Activated CD4-positive, alpha-beta T cell treated with anti-CD3 and anti-CD28 coated beads, Interleukin-2, amount 10 ng/mL, durations not matched to agents 7 days and 5 days (primary cell): ENCODE measurements at regions not wholly inside any gene's neighbourhood (a gene's known extent, or its start where the extent isn't known, plus 50 kb on each side); places are given as distances from the start of the nearest gene placed in this dataset.

Experiments used
- CTCF ChIA-PET: fragments of 350-600 bp; sonication (Branson Sonifier 250); formaldehyde crosslinking; loops from one replicate; lab custom pipeline; 2021; ENCODE audit warnings: antibody characterized with exemption; lab: Charles Lee
- POLR2A ChIA-PET: fragments of 350-600 bp; sonication (Branson Sonifier 250); formaldehyde crosslinking; loops from one replicate; lab custom pipeline; 2021; ENCODE audit warnings: antibody characterized with exemption; lab: Charles Lee
- DNase-seq: peaks from one replicate; pipeline ENCODE4 v3.0.0-alpha.2; 2020
- H3K27ac Mint-ChIP-seq: one replicate; pipeline ENCODE4 v1.8.0; 2021; ENCODE audit warnings: mild to moderate bottlenecking, moderate library complexity, mixed read lengths
- H3K27me3 Mint-ChIP-seq: one replicate; pipeline ENCODE4 v1.8.0; 2021; ENCODE audit warnings: mixed read lengths
- H3K36me3 Mint-ChIP-seq: one replicate; pipeline ENCODE4 v1.8.0; 2021; ENCODE audit warnings: low read depth, mixed read lengths
- H3K4me1 Mint-ChIP-seq: one replicate; pipeline ENCODE4 v1.8.0; 2021; ENCODE audit warnings: mixed read lengths
- H3K4me3 Mint-ChIP-seq: one replicate; pipeline ENCODE4 v1.8.0; 2021; ENCODE audit warnings: mild to moderate bottlenecking, moderate library complexity, mixed read lengths
- H3K9me3 Mint-ChIP-seq: one replicate; pipeline ENCODE4 v1.8.0; 2021; ENCODE audit warnings: mixed read lengths

GRCh38 chr9:14529629-14530028 lies 163.6 kb downstream of the ZDHHC21 start:
- DNase-seq, result no peak
- H3K4me1 Mint-ChIP-seq, result no peaks in the 10 kb centered on the region
- ChIA-PET CTCF (no interaction called here), POLR2A (no interaction called here)
- no peak overlapping the region for H3K27ac Mint-ChIP-seq
- H3K36me3 Mint-ChIP-seq, result no peaks in the 10 kb centered on the region
- no peaks in the 10 kb centered on the region for H3K9me3 Mint-ChIP-seq
- H3K4me3 Mint-ChIP-seq, result no peak overlapping the region
- peaks cover 10% of the 10 kb centered on the region for H3K27me3 Mint-ChIP-seq

- H3K4me3 Mint-ChIP-seq, result no peak overlapping the region
- H3K27me3 Mint-ChIP-seq, result peaks cover 10% of the 10 kb centered on the region
- no peak overlapping the region for H3K27ac Mint-ChIP-seq
- no peaks in the 10 kb centered on the region for H3K9me3 Mint-ChIP-seq
- POLR2A ChIA-PET, result no interaction called here
- H3K4me1 Mint-ChIP-seq, result no peaks in the 10 kb centered on the region
- CTCF ChIA-PET, result no interaction called here
- no peaks in the 10 kb centered on the region for H3K36me3 Mint-ChIP-seq
- no peak for DNase-seq
Observed at GRCh38 chr9:14529054-14529453, 164.2 kb downstream of the ZDHHC21 start.

GRCh38 chr9:14526504-14526903 lies 166.7 kb downstream of the ZDHHC21 start:
- Mint-ChIP-seq H3K4me3 (no peak overlapping the region), H3K9me3 (no peaks in the 10 kb centered on the region), H3K36me3 (no peaks in the 10 kb centered on the region), H3K27ac (no peak overlapping the region), H3K4me1 (no peaks in the 10 kb centered on the region), H3K27me3 (peaks cover 7% of the 10 kb centered on the region)
- DNase-seq, result no peak
- POLR2A ChIA-PET, result no interaction called here
- CTCF ChIA-PET, result no interaction called here

GRCh38 chr9:14525856-14526255 lies 167.4 kb downstream of the ZDHHC21 start:
- CTCF ChIA-PET, result no interaction called here
- no peak for DNase-seq
- Mint-ChIP-seq H3K4me1 (no peaks in the 10 kb centered on the region), H3K36me3 (no peaks in the 10 kb centered on the region), H3K9me3 (no peaks in the 10 kb centered on the region), H3K27me3 (peaks cover 7% of the 10 kb centered on the region), H3K27ac (no peak overlapping the region), H3K4me3 (no peak overlapping the region)
- POLR2A ChIA-PET, result no interaction called here

- peaks cover 6% of the 10 kb centered on the region for H3K27me3 Mint-ChIP-seq
- DNase-seq, result no peak
- H3K9me3 Mint-ChIP-seq, result no peaks in the 10 kb centered on the region
- ChIA-PET POLR2A (no interaction called here), CTCF (no interaction called here)
- no peaks in the 10 kb centered on the region for H3K4me1 Mint-ChIP-seq
- no peaks in the 10 kb centered on the region for H3K36me3 Mint-ChIP-seq
- H3K27ac Mint-ChIP-seq, result no peak overlapping the region
- no peak overlapping the region for H3K4me3 Mint-ChIP-seq
Observed at GRCh38 chr9:14524873-14525515, 168.2 kb downstream of the ZDHHC21 start.

- ChIA-PET POLR2A (no interaction called here), CTCF (interaction anchor here (0.8 kb wide), 1 partner anchor 361 kb away, joined by 3 read pairs; no protein-coding TSS in a partner anchor)
- Mint-ChIP-seq H3K27ac (no peak overlapping the region), H3K4me1 (no peaks in the 10 kb centered on the region), H3K4me3 (no peak overlapping the region), H3K27me3 (peaks cover 3% of the 10 kb centered on the region), H3K36me3 (no peaks in the 10 kb centered on the region), H3K9me3 (no peaks in the 10 kb centered on the region)
- no peak for DNase-seq
Observed at GRCh38 chr9:14523545-14523944, 169.7 kb downstream of the ZDHHC21 start.

GRCh38 chr9:14522627-14523379 lies 170.4 kb downstream of the ZDHHC21 start:
- H3K27me3 Mint-ChIP-seq, result peaks cover 2% of the 10 kb centered on the region
- no peaks in the 10 kb centered on the region for H3K4me1 Mint-ChIP-seq
- DNase-seq, result no peak
- H3K4me3 Mint-ChIP-seq, result no peak overlapping the region
- no peaks in the 10 kb centered on the region for H3K9me3 Mint-ChIP-seq
- ChIA-PET CTCF (interaction anchor here (0.8 kb wide), 1 partner anchor 362 kb away, joined by 3 read pairs; no protein-coding TSS in a partner anchor), POLR2A (no interaction called here)
- H3K36me3 Mint-ChIP-seq, result no peaks in the 10 kb centered on the region
- H3K27ac Mint-ChIP-seq, result no peak overlapping the region

GRCh38 chr9:14520341-14520740 lies 172.9 kb downstream of the ZDHHC21 start:
- Mint-ChIP-seq H3K9me3 (no peaks in the 10 kb centered on the region), H3K4me1 (no peaks in the 10 kb centered on the region), H3K27ac (no peak overlapping the region), H3K36me3 (no peaks in the 10 kb centered on the region), H3K27me3 (peaks cover 2% of the 10 kb centered on the region), H3K4me3 (no peak overlapping the region)
- no peak for DNase-seq
- CTCF ChIA-PET, result no interaction called here
- POLR2A ChIA-PET, result no interaction called here

- no peak for DNase-seq
- CTCF ChIA-PET, result no interaction called here
- Mint-ChIP-seq H3K36me3 (no peaks in the 10 kb centered on the region), H3K4me3 (no peak overlapping the region), H3K4me1 (no peaks in the 10 kb centered on the region), H3K9me3 (no peaks in the 10 kb centered on the region), H3K27me3 (peaks cover 2% of the 10 kb centered on the region), H3K27ac (no peak overlapping the region)
- POLR2A ChIA-PET, result no interaction called here
Observed at GRCh38 chr9:14517154-14517906, 175.9 kb downstream of the ZDHHC21 start.

- no peaks in the 10 kb centered on the region for H3K36me3 Mint-ChIP-seq
- H3K27me3 Mint-ChIP-seq, result peaks cover 2% of the 10 kb centered on the region
- H3K9me3 Mint-ChIP-seq, result no peaks in the 10 kb centered on the region
- no peak overlapping the region for H3K27ac Mint-ChIP-seq
- CTCF ChIA-PET, result no interaction called here
- no peak for DNase-seq
- no peak overlapping the region for H3K4me3 Mint-ChIP-seq
- H3K4me1 Mint-ChIP-seq, result no peaks in the 10 kb centered on the region
- POLR2A ChIA-PET, result no interaction called here
Observed at GRCh38 chr9:14516656-14517055, 176.6 kb downstream of the ZDHHC21 start.

GRCh38 chr9:14515571-14516198 lies 177.5 kb downstream of the ZDHHC21 start:
- Mint-ChIP-seq H3K4me1 (no peaks in the 10 kb centered on the region), H3K9me3 (no peaks in the 10 kb centered on the region), H3K4me3 (no peak overlapping the region), H3K27me3 (peaks cover 2% of the 10 kb centered on the region), H3K36me3 (no peaks in the 10 kb centered on the region), H3K27ac (no peak overlapping the region)
- ChIA-PET POLR2A (no interaction called here), CTCF (interaction anchor here (1.2 kb wide), 1 partner anchor 83 kb away, joined by 3 read pairs; no protein-coding TSS in a partner anchor)
- DNase-seq, result no peak

- H3K36me3 Mint-ChIP-seq, result no peaks in the 10 kb centered on the region
- POLR2A ChIA-PET, result no interaction called here
Observed at GRCh38 chr9:14515049-14515448, 178.2 kb downstream of the ZDHHC21 start.

More at GRCh38 chr9:14515049-14515448, 178.2 kb downstream of the ZDHHC21 start:
- CTCF ChIA-PET, result interaction anchor here (1.2 kb wide), 1 partner anchor 83 kb away, joined by 3 read pairs; no protein-coding TSS in a partner anchor
- H3K27ac Mint-ChIP-seq, result no peak overlapping the region
- no peaks in the 10 kb centered on the region for H3K4me1 Mint-ChIP-seq
- H3K27me3 Mint-ChIP-seq, result no peaks in the 10 kb centered on the region
- DNase-seq, result no peak
- H3K9me3 Mint-ChIP-seq, result no peaks in the 10 kb centered on the region
- no peak overlapping the region for H3K4me3 Mint-ChIP-seq
